ENCODE measurements at regions not wholly inside any gene's neighbourhood (a gene's known extent, or its start where the extent isn't known, plus 50 kb on each side); places are given as distances from the start of the nearest gene placed in this dataset.

GRCh38 chr1:65679773-65680172, 112.9 kb upstream of the PDE4B start:
- TF ChIP-seq CTCF (IDR thresholded peaks at IDR 0.05; ENCODE audit: insufficient read depth, low read depth, low read length) (no peak), EZH2 (IDR thresholded peaks at IDR 0.05; ENCODE audit: insufficient read depth, low read length) (no peak)

Measured in astrocyte (in vitro differentiated cells and primary cell).